Urothelium cell line (cell line): ENCODE measurements at regions not wholly inside any gene's neighbourhood (a gene's known extent, or its start where the extent isn't known, plus 50 kb on each side); places are given as distances from the start of the nearest gene placed in this dataset.
"Not testable (repeated sequence)": the region's sequence is repeated elsewhere in the genome, so short reads cannot be mapped to it uniquely, and the experiment has no call there.

Experiments
- DNase-seq: peaks from one replicate; pipeline ENCODE4 v3.0.0; 2011; ENCODE audit warnings: low spot score, mixed read lengths
- FAIRE-seq: peaks from 2 replicates; lab custom pipeline; 2011; peaks lifted over from hg19 to GRCh38; lab: Jason Lieb, UNC

GRCh38 chrX:112961981-112962380 is 121.3 kb upstream of the AMOT start:
- FAIRE-seq: no peak
- DNase-seq: no peak

GRCh38 chrX:112947981-112948615 is 107.5 kb upstream of the AMOT start:
- FAIRE-seq: no peak

GRCh38 chrX:112946227-112946626 is 105.6 kb upstream of the AMOT start:
- no peak for DNase-seq
- no peak for FAIRE-seq

More at GRCh38 chrX:112947981-112948615, 107.5 kb upstream of the AMOT start:
- no peak for DNase-seq

GRCh38 chrX:112945826-112946225 is 105.2 kb upstream of the AMOT start:
- DNase-seq (no peak), FAIRE-seq (no peak)

GRCh38 chrX:112941209-112941837 is 100.7 kb upstream of the AMOT start:
- FAIRE-seq (no peak), DNase-seq (no peak)

- no peak for FAIRE-seq
- DNase-seq: no peak
Measured at GRCh38 chrX:112935029-112935428, 94.4 kb upstream of the AMOT start.

GRCh38 chrX:112931900-112932299 is 91.3 kb upstream of the AMOT start:
- FAIRE-seq (no peak), DNase-seq (no peak)

- no peak for DNase-seq
- FAIRE-seq: no peak
Measured at GRCh38 chrX:112931478-112931877, 90.8 kb upstream of the AMOT start.

- FAIRE-seq, DNase-seq: not testable (repeated sequence)
Measured at GRCh38 chrX:112923381-112923780, 82.8 kb upstream of the AMOT start.

- no peak for FAIRE-seq
- no peak for DNase-seq
Measured at GRCh38 chrX:112913807-112914206, 73.2 kb upstream of the AMOT start.

- FAIRE-seq: no peak
- no peak for DNase-seq
Measured at GRCh38 chrX:112910418-112910817, 69.8 kb upstream of the AMOT start.

- no peak for FAIRE-seq
- DNase-seq: no peak
Measured at GRCh38 chrX:112901869-112902725, 61.5 kb upstream of the AMOT start.

GRCh38 chrX:112896051-112896450 is 55.4 kb upstream of the AMOT start:
- FAIRE-seq: no peak

More at GRCh38 chrX:112896051-112896450, 55.4 kb upstream of the AMOT start:
- DNase-seq: no peak
